HG03354 (cell line): ENCODE measurements at regions not wholly inside any gene's neighbourhood (a gene's known extent, or its start where the extent isn't known, plus 50 kb on each side); places are given as distances from the start of the nearest gene placed in this dataset.

Experiments
- ATAC-seq: cut with Tn5 transposase; IDR thresholded peaks from one replicate; pipeline ENCODE4 v1.9.1; 2021; ENCODE audit warnings: mild to moderate bottlenecking; ENCODE audit not compliant: unreplicated experiment, poor library complexity, severe bottlenecking

DNA sequence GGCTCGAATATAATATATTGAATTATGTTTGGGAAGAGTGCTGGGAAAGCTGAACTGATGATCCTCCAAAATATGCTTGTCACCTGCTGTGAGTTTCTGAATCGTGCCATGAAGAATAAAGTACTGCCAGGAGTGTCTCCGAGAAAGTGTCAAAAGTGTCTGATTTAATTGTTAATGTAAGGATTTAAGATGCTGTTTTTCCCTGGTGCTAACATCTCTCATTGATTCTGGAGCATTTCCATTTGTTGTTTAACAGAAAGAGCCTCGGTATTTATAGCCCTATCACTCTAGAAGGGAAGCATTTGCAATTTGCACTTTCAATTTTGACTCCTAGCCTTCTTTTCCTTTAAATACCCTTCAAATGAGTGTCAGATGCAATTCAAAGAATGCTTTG, 342.2 kb downstream of the RND3 start:
- ATAC-seq = no peak

DNA sequence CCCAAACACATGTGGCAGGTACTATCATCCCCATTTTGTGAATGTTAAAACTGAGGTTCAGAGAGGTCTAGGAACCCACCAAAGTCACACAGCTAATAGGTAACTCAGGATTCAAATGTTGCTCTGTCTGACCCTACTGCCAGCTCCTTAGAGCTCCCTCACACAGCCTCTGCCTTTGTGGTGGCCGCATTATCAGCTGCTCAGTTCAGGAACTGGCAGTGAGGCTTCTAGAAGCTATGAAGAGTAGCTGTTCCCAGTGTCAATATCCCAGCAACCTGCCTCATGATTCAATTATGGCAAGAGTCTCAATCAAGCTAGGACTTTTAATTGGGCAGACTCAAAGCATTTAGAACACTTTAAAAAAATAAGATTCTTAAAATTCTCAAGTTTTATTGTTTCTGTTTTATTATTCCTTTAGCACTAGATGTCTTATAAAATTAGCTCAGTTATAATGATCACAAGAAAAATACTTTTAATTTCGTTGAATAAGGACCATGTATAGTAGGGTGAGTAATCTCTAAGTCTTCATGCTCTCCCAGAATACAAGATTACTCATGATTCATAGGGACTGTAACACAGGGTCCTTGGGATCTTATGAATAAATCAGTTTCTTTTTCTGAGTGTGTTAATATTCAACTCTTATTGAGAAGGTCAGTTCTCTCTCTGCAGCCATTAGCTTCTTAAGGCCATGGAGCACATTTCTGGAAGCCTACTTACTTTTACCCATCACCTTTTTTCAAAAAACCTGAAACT, 342.7 kb downstream of the RND3 start:
- no peak for ATAC-seq

DNA sequence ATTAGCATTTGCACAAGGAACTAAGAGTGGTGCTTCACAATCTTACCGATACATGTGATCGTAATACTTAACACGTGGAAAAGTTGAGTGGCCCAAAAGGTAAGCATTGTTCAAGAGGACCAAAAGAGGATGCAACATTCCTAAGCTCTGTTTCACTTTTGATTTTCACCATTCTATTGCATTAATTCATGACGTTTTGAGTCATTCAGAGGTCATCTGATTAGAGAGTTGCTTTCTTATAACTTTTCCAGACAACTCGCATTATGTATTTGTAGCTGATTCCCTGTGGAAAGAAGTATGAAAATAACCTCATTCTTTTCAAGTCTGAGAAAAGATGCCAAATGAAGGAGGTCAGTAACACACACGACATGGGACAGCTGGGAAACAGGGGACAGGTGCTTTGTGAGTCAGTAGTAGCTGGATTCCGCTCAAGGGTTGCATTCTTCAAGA, 344.4 kb downstream of the RND3 start:
- no peak for ATAC-seq

DNA sequence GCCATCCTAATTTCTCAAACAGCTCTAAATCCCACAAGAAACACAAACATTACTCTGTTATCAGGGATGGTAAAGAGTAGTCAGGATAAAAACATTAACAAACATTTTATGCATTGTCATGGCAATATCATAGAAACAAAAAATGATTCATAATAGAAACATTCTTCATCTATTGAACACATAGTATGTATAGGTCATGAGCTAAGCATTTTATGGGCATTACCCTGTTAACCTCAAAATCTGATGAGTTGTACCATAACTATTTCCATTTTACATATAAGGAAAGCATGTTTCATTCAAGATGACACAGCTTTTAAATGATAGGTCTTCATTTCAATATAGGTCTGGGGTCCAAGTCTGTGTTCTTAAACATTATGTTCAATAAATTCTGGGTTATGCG, 344.9 kb downstream of the RND3 start:
- no peak for ATAC-seq

DNA sequence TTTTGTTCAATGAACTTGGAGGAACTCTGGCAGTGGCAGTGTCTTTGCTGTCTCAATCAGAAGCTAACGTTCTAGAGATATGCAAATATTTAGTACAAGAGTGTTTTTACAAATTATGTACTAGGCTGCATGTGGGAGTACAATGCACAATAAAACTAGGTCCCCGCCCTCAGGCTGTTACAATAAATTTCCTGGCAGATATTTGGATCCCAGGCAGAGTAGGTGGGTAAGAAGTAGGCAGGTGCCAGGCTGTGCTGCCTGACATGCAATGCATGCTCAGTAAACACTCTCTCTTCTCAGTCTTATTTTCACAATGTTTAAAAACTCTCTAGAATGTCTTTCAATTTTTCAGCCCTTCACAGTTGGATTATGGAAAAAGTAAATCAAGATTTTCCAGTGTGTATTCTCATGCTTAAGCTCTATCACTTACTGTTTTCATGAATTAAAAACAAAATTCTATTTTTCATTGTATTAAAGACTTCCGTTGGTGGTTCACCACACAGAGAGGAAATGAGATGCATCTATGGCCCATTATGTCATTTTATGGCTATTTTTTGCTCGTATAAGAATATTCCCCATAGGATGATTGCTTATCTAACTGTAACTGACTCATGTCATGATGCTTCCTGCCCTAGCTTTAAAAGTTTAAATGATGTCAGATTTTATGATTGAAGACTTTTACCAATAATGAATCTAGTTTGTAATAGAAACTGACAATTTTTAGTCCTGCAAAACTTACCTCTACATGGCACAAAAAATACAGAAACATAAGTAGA, 346.1 kb downstream of the RND3 start:
- ATAC-seq = no peak

DNA sequence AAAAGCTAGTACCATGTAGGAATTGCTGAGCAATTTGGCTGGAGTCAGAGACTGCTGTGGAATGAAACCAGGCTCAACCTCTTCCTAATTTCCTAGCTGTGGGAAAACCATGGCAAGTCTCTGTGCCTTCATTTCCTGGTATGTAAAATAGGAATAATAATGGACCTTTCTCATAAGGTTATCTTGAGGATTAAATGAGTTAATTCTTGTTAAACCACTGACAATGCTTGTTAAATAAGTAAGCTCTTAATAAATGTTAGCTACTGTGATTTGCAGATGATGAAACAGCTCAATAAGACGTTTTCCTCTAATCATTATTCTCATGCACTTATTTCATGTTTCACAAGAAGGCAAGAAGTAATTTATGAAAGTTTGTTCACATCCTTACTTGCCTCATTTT, 346.7 kb downstream of the RND3 start:
- ATAC-seq = no peak

DNA sequence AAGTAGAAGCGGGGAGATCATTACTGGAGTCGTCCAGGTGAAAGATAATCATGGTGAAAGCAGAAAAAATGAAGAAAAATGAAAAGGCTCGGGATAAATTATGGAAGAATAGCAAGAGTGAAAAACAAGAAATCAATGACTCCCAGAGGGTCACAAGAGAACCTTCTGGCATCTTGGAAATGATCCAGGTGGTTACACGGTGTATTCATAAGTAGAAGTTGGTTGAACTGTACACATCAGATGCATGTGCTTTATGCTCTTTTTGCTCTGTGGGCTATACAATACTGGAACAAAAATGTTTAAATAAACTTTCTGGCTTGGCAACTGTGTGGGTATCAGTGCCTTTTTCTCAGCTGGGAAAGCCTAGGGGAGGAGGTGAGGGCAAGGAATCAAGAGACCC, 348.9 kb downstream of the RND3 start:
- no peak for ATAC-seq

DNA sequence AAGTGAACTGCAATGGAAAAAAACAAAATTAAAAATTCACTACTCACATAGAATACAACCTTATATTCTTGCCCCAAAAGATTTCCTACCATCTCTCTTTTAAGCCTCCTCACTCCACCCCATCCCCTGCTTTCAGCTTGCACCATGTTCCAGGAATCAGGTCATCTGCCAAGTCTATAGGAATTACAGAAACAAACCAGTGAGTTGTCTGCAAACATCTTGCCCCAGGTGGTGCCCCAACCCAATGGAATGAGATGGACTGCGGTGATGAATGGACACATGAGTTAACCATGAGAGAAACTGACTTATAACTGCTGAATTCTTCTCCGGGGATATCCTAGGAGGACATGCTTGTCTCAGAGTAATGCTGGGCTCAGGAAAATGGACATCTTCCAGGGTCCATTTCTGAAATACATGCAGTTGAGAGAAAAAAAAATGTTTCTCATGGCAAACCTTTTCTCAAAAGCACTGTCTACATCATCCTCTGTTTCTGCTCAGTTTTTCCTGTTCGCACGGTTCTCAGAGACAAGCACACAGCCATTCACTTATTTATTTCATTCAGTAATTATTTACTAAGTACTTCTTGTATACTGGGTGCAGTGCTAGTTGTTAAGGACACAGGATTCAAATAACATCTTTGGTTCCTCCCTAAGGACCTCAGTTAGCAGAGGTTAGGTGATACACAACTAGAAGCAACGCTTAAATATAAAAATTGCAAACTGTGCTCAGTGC, 350.0 kb downstream of the RND3 start:
- ATAC-seq = no peak

DNA sequence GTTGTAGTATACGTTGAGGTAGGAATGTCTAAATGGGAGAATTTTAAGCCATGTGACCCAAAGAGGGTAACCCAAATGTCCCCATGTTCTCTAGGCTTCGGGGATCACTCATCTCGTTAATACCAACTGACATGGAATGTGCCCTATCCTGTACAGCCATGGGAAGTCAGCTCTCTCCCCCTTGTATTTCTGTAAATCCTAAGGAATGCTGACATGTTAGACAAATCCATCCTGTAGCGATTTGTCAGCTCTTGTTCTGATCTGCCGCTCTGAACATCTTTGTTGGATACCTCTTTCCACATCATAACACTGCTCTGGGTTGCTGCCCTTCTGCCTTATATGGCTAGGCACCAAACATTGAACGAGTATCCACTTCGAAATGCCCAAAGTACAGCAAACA, 350.6 kb downstream of the RND3 start:
- no peak for ATAC-seq

DNA sequence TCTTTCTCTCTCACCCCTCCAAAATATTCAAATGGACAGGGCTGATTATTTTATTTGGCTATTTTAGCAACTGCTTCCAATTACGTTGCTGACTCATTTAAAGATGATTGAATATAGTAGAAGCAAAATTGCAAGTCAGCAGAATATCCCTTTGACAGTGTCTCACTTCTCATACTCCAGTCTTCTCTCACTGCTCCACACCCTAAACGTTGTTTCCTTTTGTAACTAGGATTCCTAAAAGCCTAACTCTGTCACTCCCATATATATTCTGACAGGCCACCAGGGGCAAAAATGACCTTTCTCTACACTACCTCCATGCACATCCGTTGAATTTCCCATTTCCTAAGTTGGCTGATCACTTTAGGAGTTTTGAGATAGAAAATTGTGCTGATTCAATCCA, 351.1 kb downstream of the RND3 start:
- no peak for ATAC-seq

DNA sequence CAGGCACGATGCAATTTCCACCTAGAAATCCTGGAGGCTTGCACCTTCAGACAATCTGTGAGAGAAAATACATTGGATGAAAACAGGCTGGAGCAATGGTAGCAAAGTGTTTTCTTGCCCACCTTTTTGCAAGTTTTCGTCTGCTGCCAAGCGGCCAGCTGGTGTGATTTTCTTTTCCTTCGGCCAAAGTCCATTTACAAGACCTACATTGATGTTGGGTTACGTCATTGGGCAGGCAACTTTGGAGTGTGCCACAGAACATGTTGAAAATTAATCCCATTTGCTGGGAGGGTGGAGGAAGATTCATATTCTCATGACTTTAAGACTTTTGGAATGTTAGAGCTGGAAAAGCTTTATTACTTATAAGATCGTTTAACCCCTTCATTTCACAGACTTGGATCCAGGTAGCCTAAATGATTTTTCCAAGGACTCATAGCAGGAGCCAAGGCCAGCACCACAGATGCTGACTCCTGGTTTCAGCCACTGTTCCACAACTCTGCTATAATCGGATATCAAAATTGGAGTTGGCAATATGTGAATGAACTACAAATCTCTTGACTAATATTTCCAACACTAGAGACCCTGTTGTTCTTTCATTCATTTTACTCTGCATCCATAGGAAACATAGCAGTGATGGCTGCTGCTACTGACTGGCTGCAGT, 352.1 kb downstream of the RND3 start:
- no peak for ATAC-seq

DNA sequence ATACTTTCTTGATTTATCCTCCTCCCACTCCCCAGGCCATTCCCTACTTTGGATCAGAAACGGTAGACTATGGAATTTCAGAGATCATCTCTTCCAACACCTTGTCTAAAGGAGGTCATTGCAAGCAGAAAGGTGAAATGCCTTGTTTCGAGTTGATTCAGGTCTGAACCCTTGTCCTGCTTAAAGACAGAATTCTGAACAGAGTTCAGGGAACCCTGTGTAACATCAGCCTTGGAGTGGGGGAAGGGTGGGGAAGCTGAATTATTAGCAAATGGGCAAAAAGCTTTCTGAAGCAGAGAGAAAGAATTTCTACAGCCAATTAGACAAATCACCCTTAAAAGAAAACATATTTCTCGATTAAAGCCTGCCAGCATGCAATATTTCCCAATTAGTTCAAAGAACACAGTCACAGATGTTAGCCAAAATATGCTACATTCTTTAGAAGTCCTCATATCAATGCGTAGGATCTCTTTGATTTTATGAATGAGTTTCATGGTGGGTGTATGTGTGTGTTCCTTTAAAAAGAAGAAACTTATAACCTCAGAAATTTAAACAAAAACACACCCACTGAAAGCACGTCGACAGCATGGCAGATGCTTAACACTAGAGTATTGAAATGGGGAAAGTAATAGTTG, 353.1 kb downstream of the RND3 start:
- ATAC-seq = no peak

DNA sequence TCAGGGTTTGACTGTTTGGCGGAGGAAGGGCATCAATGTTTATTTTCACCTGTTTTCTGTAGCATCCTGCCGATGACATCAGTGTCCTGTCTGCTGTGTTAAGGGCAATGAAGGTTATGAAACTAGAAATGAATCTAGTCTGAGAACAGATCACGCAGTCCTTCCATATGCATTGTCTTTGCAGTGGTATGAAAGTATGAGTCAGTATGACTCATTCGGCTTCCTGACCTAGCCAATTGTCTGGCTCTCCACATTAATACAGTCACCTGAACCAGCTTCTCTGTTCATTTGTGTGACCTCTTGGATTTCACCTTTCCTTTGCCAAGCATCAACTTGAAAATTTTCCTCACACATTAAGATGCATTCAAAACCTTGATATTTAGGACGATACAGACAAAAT, 353.8 kb downstream of the RND3 start:
- ATAC-seq = peak; percentile 81

DNA sequence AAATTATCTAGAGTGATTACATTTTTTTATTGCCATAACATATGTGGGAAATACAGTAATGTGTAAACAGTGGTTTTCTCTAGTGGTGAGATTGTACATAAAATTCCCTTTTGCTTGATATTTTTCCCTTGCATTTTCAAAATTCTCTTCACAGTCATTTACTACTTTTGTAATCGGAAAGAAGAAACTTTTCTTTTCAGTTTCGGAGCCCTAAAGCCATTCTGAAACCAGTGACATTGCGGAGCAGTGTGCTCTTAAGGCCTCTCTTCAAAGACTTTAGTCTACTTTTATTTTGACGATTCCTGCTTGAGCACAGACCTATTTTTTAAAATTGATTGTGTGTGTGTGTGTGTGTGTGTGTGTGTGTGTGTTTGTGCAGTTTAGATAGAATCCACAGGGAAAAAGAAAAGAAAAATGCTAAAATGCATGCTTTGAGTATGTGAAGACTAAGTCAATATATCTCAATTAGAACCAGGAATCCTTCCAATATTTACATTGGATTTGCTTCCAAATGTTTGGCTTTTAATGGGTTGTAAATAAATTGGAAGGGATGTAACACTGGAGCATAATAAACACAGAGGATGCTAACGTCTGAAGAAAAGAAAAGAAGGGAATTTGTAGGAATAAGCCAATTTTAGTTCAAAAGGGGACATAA, 357.4 kb downstream of the RND3 start:
- no peak for ATAC-seq

DNA sequence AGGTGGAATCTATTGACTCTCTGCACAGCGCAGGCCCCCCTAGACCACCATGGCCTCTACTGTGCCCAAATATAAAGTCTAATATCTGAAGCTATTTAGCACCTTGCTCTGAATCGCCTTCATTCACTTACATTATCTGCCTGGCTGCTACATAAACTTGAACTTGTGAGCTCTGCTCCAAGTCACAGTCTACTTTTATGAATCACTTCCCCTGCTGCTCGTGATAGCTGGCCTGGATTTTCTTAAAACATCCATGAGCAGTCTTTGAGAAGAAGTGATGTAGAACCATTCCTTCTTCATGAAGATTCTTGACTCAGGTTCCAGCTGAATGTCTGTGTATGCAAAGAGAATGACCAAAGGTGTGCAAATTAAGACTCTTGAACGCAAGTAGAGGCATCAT, 359.5 kb downstream of the RND3 start:
- no peak for ATAC-seq

DNA sequence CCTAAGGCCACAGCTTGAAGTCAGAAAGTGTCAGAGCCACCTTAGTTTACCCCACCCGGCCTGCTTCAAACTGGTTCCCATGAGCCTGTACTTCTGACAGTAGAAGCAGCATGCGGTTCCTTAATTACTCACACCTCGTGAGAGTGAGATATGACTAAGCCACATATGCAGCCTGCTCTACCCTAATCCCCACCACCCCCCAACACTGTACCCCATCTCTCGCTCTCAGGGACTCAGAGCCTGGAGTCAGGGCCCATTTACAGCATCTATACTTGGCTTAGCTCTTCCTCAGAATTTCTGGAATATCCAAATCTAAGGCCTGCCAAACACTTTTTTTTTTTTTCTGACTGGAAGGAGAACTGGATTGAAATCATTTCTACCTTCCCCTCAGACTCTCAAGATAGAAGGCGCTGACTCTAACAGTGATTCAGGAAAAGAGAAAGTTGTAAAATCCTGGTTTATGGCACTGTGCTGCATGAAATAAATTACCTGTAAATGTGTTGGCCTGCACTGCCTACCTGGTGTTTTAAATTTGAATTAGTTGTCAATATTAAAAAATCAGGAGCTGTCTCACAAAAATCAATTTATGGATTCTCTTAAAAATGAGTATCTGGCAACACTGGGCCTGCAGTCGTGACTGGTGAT, 360.0 kb downstream of the RND3 start:
- no peak for ATAC-seq

DNA sequence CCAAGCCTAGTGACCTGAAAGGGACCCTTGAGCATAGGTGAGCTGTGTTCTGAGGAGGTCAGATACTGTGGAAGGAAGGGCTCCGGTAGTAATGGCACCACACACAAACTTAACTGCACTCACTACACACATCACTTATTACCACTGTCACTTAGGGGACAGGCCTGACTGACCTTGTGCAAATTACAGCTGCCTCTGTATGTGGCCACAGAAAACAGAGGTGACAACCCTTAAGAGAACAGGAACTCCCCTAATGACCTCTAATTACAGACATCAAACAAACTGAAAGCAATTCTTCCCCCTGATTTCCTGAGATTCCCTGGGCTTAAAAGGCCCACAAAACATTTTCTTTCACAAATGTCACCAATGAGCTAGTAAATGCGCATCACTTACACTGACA, 360.6 kb downstream of the RND3 start:
- no peak for ATAC-seq

DNA sequence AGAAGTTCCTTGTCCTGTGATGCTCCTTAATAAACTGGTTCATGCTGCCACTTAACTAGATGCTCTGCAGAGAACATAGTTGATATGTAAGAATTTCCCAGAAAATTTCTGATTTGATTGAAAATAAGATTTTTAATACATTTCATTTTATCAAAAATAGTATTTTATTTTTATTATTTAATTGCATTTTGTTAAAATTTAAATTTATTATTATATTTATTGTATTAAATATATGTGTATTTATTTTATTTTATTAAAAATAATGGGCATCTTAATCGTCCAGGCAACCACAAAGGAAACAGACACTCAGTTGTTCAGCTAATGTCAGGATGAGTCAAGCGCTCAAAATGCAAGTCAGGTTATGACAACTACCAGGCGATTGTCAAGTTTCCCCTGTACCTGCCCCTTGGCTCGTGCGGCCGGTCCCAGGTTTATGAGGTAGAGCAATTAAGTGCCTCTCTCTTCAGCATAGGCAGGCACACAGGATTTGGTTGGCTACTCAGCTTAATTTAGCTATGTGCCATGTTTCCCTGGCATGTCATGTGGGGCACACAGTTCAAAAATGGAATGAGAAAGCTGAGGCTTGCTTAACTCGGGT, 361.2 kb downstream of the RND3 start:
- ATAC-seq = no peak
